ENCODE measurements at regions not wholly inside any gene's neighbourhood (a gene's known extent, or its start where the extent isn't known, plus 50 kb on each side); places are given as distances from the start of the nearest gene placed in this dataset.
"Not testable (repeated sequence)": the region's sequence is repeated elsewhere in the genome, so short reads cannot be mapped to it uniquely, and the experiment has no call there.

DNA sequence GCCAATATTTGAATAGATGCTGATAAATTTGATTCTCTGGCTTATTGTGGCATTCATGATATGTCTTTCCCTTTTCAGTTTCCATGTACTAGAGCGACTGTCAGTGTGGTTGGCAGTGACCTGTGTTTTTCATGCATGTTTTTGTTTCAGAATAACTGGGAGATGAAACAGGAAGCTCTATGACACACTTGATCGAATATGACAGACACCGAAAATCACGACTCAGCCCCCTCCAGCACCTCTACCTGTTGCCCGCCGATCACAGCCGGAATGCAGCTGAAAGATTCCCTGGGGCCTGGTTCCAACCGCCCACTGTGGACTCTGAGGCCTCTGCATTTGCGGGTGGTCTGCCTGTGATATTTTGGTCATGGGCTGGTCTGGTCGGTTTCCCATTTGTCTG is 226.8 kb upstream of the PLGLB2 start:
- not testable (repeated sequence) for DNase-seq

DNA sequence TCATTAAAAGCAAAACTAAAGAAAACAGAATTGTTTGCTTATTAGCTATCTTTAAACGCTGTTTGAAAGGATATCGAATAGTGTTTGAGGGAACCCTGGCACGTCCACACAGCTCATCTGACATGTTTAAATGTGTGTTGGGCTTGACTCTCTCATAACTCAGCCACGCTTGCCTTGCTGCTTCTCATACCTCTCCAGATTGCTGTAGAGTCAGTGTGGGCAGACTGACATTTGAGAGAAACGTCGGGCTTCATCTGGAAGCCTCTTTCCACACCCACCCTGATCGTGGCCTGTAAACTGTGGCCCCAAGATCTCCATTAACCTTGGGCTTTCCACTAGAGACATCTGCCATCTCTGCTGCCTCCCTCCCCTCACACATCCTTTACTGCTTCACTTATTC is 226.4 kb upstream of the PLGLB2 start:
- DNase-seq = not testable (repeated sequence)

DNA sequence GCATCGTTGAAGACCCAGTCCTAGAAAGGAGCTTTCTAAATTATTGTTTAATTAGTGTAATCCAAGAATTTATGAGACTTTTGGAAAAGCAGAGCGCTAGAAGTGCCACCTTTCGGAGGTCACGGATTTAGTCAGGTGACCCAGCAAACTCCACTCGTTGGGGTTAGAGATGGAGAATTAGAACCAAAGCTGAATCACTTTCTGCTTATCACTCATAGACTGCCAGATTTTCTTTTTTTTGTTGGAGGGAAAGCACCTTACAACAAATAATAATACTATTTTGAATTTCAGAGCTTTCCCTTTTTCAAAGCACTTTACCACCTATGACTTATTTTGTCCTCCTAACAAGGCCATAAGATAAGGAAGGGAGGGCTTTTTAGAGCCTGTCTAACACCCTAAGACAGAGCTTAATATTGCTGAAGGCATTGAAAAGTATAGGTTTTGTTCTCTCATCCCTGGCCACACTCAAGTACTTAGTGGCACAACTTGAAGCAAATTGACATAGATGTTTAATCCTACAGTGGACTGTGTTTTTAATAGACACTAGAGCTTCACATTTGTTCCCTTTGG is 223.2 kb upstream of the PLGLB2 start:
- DNase-seq = not testable (repeated sequence)

DNA sequence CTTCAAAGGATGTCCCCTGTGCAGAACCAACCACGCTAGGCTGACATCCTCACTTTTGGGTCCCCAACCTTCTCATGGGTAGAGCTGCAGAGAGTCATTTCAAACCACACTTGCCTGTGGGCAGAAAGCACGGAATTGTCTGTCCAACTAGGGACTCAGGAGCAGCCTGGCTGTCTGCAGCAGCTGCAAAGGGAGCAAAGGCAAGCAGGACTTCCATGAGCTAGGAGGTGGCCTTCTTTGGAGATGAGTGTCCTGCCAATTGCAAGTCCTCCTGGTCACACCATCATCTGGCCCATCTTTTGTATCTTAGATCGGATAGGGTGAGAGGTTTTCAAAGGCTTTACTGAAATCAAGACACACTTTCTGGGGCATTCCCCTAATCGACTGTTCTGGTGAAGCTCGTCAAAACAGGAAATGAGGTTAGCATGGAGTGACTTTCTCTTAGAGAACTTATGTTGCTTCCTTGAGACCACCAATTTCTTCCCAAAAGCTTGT is 222.3 kb upstream of the PLGLB2 start:
- not testable (repeated sequence) for DNase-seq

DNA sequence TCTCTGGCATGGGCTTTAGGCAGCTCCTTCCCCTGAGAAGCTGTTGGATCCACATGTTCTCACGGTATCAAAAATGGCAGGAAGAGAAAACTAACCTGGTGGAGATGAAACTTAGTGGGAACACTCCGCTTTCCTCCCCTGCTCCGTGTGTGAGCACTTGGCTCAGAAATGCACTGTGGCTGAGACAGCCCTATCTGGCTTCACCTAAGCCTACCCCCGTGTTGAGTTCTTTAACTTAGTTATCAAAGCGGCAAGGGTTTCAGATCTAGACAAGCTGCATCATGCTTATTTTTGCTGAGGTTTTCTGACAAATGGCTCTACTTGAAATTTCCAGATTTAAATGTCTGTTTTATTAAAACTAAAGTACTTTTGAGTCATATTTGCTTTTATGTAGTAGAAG is 221.6 kb upstream of the PLGLB2 start:
- not testable (repeated sequence) for DNase-seq

DNA sequence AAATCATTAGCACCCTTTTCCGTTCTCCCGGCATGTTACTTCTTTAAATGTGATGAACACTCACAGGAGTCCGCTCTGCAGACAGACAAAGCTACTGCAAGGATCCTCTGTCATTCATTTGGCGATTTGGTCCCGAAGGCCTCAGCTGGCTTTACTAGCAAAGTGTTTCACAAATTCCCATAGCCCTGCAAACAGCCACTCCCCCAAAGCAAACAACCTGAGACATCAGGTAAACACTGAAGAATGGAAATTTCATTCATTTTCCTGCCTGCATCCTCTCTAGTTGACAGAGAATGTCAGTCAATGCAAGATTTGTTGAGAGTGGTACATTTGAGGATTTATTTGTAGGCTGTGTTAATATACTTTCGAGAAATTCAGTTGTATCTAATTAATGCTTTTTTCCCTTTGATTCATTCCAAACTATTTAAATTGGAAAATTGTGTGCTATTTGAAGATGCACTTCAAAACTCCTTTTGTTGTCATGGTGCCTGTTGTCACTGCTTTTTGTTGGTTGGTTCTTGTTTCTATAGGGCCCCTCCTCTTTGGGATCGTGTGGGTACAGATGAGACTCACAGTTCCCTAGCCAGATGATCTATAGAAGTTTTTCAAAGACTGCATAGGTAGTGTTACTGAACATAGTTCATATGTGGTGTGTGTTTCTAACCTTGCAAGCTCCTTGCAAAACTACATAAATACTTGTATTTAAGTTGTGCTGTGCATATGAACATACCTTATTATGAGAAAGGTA is 215.7 kb upstream of the PLGLB2 start:
- not testable (repeated sequence) for DNase-seq

DNA sequence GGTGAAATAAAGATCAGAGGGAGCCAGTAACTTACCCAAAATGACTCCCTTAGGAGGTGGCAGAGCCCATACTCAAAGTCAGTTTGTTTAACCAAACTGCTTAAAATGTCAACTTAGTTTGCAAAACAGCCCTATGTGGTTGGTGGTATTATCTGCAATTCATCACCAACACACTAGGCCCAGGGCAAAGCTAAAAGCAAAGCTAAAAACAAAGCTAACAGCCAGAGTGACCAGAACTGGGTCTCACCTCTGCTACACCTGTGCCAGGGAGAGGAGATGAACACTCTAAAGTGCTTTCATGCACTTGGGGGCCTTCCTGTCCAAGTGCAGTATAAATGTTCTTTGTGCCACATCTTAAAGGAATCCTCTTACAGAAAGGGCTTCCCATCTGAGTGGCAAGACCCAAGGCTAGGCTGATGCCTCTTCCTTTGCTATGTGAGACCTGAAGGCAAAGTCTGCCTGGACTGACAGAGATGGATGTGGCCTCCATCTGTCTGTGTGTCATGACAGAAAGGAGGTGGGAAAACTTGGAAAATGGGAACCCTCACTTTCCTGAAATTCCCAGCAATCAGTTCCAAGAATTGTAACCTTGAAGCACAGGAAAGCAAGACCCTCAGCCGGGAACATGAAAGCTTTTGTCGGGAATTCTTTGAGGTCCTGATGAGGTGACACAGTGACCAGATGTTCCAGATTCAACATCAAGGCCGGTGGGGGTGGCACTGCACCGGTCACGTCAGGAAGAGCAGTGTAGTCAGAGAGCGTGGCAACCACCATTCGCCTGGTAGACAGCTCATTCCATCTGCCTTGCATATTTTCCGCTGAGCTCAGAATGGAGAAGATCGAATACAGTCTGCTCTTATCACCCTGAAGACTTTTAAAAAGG is 214.3 kb upstream of the PLGLB2 start:
- not testable (repeated sequence) for DNase-seq

DNA sequence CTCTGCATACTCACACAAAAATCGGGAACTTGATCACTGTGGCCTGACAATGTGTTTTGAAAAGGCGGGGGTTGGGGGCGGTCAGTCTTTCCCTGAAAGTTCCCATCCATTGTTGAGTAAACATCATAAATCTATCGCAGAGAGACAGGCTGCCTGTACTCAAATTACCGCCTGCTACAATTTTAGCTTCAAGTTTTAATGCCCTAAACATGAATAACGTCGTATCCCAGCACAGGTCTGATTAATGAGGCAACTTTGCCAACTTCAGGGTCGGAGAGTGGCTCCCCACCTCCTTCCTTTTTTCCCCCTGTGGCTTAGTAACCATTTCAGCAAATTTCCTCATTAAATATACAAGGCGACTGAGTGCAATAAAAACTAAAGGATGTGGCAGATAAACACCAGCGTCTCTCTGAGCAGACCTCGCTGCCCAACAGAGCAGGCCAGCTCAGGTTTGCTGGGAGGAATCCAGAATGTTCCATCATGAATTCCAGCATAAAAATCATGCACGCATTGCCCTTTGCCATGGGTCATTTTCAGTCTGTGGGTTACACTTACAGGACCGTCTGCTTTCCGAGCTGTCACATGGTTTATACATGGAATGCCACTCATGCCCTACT is 213.5 kb upstream of the PLGLB2 start:
- DNase-seq = not testable (repeated sequence)

DNA sequence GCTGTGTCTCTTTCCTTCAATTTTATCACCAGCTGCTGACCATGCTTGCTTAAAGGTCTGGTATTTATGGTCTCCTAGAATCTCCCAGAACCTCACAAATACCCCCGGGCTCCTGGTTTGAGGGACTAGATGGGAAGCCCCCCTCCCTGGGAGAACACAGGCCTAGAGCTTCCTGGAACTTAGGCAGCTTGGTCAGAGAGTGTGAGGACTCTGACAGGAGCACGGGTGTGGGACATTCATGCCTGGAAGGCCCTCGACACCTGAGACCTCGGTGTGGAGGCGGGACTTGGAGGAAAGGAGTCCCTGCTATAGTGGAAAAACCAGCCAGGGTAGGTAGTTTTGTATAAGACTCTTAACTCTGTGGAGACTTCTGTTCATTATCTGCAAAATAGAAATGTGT is 211.5 kb upstream of the PLGLB2 start:
- DNase-seq = not testable (repeated sequence)

DNA sequence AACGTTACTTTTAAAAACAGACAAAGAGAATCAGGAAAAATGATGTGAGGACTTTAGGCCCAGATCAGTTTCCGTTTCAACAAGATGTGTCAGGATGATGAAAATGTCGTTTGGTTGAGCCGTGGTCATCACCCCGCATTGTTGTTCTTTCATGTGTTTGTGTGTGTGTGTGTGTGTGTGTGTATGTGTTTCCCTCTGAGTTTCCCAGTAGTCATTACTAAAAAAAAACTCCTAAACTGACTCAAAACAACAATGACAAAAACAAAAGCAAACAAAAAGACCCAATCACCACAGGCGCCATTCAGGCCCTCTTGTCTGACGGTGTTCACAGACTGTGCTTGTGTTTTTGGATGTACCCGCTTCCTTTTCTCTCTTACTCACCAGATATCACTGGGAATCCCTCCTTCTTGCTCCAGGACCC is 210.6 kb upstream of the PLGLB2 start:
- DNase-seq = not testable (repeated sequence)

DNA sequence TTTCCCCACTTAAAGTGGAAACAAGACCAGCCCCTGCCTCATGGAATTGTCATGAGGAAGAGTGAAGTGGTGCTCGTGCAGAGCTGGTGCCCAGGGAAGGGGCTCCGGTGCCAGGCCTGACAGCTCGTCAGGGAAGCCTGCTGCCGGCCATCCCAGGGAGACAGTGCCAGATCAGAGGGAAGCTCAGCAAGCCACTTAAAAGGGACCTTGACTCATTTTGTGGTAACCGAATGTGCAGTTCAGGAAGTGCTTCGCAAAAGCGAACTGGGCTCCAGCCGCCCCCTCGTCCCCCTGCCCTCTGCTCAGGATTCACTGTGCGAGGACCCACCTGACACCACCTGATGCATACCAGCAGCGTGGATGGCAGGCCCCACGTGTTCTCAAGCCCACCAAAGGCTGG is 209.6 kb upstream of the PLGLB2 start:
- DNase-seq = not testable (repeated sequence)

DNA sequence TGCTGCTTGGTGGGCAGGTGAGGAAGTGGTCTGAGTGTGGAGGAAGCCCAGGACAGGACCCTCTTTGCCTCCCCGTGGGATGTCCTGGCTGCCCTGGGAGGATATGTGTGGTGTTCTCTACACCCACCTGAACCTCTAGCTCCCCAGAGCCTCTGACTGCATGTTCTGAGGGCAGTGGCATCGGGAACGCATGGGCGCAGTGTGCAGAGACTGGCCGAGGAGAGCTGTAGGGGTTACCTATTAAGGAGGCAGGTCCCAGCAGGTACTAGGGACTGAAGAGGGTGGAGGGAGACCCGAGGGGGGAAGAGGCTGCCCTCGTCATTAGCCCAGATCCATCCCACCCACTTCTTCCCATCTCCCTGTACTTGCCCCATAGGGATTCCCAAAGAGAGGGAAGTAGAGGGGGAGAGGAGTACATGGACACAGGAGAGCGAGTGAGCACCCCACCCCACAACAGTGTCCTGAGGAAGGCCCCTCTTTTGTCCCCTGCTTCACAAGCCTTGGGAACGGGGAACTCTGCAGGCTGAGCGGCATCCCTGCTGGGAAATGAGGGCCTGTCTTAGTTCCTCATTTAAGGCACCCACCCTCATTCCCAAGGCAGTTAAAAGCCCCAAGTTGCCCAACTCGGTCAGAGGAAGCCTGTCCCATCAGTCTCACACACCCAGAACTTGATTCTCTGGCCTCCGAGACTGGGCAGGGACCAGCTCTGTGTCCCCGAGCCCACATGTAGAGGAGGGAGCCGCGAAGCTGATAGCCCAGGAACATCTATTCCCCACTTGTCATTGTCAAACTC is 208.5 kb upstream of the PLGLB2 start:
- DNase-seq = not testable (repeated sequence)

DNA sequence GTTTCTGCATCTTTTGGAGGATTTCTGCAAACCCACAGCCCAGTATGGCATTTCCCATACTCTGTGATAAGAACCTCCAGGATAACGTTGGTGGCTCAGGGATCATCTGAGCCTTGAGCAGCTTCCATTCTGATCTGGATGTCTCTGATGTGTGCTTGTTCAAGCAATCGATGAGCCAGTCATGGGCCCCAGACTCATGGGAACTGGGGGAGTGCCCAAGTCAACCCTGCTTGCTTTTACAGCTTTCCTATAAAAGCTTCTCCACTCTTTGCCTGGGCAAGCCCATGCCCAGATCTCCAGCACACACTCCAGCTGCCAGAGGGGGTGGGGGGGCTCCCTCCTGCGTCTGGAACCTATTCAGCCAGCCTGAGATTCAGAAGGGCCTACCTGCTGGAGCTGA is 207.6 kb upstream of the PLGLB2 start:
- DNase-seq = not testable (repeated sequence)

DNA sequence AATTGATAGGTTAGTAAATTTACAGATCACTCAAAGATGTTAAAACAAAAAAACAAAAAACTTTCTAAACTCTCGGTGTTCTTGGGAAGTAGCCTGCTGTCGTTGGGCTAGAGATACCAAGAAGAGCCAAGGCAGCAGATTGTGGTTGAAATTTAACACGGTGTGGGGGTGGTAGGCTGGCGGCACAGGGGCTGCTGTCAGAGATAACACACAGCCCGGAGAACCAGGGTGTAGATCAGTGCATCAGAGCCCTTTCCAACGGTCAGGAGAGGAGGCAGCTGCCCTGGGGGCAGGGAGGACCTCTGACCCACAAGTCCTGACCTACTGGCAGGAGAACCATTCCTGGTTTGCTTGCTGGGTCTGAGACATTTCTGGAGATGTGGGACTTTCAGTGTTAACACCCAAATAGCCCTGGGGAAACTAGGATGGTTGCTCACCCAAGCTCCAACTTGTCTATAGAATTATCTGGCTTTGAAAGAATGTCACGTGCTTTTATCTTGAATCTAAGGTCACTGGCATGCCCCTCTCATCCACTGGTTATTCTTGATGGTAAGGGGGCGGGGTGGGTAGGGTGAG is 205.2 kb upstream of the PLGLB2 start:
- not testable (repeated sequence) for DNase-seq

DNA sequence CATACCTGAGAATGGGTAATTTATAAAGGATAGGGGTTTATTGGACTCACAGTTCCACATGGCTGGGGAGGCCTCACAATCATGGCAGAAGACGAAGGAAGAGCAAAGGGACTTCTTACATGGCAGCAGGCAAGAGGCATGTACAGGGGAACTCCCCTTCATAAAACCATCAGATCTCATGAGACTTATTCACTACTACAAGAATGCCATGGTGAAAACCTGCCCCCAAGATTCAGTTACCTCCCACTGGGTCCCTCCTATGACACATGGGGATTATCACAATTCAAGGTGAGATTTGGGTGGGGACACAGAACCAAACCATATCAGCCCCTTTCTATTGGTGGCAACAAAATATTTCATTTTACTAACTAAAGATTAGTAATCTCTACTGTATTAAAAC is 204.1 kb upstream of the PLGLB2 start:
- not testable (repeated sequence) for DNase-seq

DNA sequence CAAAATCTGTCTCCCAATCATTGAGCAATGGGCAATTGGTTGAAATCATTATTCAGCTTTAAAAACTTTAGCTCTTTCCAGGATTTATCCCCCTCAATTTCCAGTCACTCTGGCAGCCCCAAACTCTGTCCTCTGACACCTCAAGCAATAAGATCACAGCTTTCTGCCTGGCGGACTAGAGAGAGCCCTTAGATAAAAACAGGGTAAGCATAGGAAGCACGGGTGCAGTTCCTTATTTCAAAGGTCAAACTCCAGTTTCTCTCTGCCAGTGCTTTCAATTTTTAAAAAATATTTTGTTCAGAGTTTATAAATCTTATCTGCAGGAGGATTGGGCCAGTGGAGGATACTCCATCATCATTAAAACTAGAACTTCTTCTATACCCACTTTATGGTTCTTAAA is 200.8 kb upstream of the PLGLB2 start:
- not testable (repeated sequence) for DNase-seq

DNA sequence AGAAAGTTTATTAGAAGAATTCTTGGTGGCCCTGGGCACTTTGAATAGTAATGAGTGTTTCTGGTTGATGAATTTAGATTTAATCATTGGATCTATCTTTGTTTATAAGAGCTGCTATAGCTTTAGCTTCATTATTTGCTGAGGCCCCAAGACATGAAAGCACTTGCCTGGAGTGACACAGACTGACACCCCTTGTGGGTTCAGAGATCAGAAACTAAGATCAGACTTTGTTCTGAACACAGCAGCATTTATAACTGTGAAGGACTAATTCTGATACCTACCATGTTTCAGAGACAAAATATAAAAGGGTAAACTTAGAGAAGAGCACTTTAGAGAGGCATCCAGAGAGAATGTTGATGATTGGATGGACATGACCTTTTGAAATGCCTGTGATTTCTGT is 199.9 kb upstream of the PLGLB2 start:
- DNase-seq = not testable (repeated sequence)

DNA sequence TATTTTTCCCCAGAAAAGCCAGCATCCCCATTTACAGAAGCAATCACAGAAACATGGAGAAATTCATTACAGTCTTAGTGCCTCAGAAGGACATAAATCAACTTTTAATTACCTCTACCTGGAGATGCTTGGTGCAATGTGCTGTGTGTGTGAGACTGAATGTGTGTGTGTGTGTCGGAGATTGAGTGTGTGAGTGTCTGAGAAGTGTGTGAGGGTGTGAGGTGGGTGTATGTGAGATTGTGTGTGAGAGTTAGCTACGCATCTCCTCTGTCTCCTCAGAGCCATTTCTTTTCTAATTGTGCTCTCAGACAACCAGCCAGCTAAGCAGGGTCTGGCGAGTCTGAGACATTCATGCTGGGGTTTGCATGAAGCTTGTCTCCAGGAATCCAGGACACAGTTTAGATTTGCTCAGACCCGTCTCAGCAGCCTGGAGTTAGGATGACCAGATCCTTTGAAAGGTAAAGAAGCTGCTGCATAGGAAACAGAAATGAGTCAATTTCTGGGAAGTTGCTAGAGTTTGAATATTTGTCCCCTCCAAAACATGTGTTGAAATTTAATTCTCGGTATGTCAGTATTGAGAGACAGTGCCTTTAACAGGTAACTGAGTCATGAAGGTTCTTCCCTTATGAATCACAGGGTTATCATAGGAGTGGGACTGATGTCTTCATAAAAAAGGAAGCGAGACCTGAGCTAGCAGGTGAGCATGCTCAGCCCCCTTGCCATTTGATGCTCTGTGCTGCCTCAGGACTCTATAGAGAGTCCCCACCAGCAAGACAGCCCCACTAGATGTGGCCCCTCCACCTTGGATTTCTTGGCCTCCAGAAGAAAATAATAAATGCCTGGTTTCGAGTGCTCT is 199.0 kb upstream of the PLGLB2 start:
- DNase-seq = not testable (repeated sequence)

DNA sequence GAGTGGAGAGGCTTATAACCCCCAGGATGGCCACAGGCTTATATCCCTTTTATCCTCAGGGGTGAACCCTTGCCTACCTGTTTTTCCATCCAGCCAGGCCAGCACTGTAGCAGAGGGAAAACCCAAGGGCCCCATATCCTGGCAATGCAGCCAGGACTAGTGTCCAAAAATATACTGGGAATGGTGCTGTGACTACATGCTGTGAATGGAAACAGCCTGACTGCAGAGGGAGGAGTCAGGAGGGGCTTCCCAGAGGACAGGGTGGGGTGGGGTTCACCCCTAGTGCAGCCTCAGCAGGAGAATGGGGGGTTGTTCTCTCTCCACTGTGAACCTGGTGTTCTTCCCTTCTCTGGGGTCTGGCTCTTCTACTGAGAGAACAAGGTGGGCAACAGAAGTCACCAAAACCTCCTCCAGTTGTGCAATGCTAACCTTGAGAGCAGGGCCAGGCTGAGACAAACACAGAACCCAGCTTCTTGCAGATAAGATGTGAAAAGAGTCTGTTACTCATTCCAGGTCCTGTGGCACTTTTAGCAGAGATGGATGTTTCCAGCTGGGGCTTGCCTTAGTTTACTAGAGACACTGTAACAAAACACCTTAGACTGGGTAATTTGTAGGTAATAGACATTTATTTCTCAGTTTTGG is 198.2 kb upstream of the PLGLB2 start:
- not testable (repeated sequence) for DNase-seq

DNA sequence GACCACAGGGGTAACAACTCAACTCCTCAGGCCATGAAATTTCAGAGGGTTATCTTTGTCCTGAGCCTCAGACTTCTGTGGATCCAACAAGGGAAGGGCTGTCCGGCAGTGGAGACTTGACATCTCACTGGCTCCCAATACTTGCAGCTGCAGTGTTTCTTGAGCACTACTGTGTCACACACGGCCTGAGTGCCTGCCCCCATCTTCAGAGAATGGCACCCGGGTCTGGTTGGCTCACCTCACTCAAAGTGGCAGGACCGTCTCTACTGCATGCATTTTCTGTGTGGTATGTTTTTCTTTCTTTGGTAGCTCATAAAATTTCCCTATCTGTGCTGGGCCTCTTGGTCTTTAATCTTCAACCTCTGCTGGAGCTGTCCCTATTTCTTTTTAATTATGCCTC is 193.2 kb upstream of the PLGLB2 start:
- not testable (repeated sequence) for DNase-seq
